ENCODE measurements at regions not wholly inside any gene's neighbourhood (a gene's known extent, or its start where the extent isn't known, plus 50 kb on each side); places are given as distances from the start of the nearest gene placed in this dataset.

DNA sequence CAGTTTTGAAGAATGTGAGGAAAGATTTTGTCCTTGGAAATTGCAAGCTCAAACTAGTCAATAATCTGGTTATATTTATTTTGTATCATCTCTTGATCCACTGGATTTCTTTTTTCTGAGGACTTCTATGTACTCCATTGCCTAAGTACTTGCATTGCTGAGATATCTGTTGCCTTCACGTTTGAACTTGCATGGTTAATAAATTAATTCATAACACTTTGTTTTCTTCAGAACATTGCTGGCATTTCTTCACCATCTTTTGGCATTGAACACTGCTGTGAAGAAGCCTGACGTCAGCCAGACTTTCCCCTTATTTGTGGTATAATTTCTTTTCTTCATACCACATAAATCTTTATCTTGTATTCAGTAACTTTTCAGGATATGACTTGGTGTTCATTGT lies 246.0 kb upstream of the KIF2A start:
- ChIA-PET POLR2A (no interaction called here), CTCF (no interaction called here)
- H3K4me3 ChIP-seq (ENCODE audit: low read depth, low read length): no peak overlapping the region
- DNase-seq (ENCODE audit: low read depth, low spot score): no peak
- TF ChIP-seq, protein P1, sequence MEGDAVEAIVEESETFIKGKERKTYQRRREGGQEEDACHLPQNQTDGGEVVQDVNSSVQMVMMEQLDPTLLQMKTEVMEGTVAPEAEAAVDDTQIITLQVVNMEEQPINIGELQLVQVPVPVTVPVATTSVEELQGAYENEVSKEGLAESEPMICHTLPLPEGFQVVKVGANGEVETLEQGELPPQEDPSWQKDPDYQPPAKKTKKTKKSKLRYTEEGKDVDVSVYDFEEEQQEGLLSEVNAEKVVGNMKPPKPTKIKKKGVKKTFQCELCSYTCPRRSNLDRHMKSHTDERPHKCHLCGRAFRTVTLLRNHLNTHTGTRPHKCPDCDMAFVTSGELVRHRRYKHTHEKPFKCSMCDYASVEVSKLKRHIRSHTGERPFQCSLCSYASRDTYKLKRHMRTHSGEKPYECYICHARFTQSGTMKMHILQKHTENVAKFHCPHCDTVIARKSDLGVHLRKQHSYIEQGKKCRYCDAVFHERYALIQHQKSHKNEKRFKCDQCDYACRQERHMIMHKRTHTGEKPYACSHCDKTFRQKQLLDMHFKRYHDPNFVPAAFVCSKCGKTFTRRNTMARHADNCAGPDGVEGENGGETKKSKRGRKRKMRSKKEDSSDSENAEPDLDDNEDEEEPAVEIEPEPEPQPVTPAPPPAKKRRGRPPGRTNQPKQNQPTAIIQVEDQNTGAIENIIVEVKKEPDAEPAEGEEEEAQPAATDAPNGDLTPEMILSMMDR (IDR thresholded peaks at IDR 0.05; ENCODE audit: insufficient read depth, low read length, missing control alignments): no peak

DNA sequence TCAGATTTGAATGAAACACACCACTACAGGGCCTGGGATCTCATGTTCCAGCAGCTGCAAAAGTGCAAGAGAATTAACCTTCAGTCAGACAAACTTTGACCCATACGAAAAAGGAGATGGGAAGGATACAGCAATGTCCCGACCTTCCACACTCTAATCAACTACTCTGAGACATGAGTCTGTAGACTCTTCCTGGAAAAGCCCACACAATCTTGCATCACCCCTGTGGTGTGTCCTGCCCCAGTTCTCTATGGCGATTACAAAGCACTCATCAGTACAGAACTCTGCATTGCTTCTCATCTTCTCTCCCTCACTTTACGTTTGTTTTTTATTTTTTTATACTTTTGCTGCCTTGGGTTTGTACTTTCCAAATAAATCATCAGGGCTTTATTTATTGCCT lies 241.0 kb upstream of the KIF2A start:
- ChIA-PET CTCF (no interaction called here), POLR2A (no interaction called here)
- TF ChIP-seq, protein P1 (IDR thresholded peaks at IDR 0.05; ENCODE audit: insufficient read depth, low read length, missing control alignments): no peak
- DNase-seq (ENCODE audit: low read depth, low spot score): no peak
- no peak overlapping the region for H3K4me3 ChIP-seq (ENCODE audit: low read depth, low read length)

DNA sequence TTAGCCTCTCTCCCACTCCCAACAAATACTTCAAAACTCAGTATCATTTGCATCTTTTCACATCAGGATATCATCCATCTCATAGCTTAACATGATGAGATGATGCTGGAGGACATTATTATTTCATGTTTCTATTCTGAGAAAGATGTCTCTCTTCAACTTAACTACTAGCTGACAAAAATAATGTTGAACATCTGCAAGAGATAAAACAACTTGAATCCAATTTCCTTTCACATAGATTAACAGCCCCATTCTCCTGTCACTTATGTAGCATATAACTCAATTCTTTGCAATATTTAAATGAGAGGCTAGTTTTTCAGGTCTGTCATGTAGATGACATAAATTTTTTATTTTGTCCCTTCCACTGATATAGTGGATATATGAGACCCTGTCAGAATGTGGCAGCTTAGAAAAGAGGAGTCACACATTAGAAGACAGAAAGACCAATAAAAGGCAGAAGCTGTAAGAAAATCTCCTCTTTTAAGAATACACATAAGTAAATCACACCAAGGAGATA lies 239.2 kb upstream of the KIF2A start:
- DNase-seq (ENCODE audit: low read depth, low spot score): no peak
- no peak overlapping the region for H3K4me3 ChIP-seq (ENCODE audit: low read depth, low read length)
- ChIA-PET CTCF (no interaction called here), POLR2A (no interaction called here)
- TF ChIP-seq, protein P1 (IDR thresholded peaks at IDR 0.05; ENCODE audit: insufficient read depth, low read length, missing control alignments): no peak

DNA sequence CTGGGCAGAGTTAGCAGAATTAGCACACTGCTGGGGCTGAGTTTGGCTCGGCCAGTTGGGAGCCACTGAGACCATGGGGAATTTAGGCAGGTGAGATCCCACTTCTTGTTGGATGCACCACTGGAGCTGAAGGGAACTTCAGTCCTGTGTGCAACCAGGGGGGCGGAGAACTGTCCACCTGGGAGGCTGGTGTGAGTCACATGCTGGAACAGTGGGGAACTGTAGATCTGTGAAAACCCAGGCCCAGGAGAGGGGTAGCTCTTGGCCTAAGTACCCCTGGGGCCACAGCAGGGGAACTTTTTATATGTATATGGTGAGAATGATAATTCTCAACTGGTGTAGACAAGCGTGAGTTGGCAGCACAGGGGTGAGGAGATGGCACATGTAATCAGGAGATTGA lies 237.5 kb upstream of the KIF2A start:
- ChIA-PET POLR2A (no interaction called here), CTCF (no interaction called here)

DNA sequence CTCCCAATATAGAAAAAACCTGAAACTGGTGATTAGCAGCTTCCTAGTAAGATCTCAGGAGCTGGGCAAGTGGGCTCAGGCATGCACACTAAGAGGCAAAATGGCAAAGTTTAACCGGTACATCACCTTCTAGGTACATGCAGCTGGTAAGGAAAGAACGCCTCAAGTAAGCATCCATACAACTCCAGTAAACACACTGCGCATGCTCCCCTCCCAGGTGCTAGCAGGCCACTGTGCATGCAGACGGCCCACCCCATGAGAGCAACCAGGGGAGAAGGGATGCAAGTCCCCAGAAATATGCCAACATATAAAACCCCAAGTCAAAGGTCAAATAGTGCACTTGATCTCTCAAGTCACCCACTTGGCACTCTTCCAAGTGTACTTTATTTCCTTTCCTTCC lies 228.6 kb upstream of the KIF2A start:
- CTCF ChIA-PET: no interaction called here

More for the DNA sequence above, 237.5 kb upstream of the KIF2A start:
- H3K4me3 ChIP-seq (ENCODE audit: low read depth, low read length): no peak overlapping the region
- no peak for DNase-seq (ENCODE audit: low read depth, low spot score)
- TF ChIP-seq, protein P1 (IDR thresholded peaks at IDR 0.05; ENCODE audit: insufficient read depth, low read length, missing control alignments): no peak

DNA sequence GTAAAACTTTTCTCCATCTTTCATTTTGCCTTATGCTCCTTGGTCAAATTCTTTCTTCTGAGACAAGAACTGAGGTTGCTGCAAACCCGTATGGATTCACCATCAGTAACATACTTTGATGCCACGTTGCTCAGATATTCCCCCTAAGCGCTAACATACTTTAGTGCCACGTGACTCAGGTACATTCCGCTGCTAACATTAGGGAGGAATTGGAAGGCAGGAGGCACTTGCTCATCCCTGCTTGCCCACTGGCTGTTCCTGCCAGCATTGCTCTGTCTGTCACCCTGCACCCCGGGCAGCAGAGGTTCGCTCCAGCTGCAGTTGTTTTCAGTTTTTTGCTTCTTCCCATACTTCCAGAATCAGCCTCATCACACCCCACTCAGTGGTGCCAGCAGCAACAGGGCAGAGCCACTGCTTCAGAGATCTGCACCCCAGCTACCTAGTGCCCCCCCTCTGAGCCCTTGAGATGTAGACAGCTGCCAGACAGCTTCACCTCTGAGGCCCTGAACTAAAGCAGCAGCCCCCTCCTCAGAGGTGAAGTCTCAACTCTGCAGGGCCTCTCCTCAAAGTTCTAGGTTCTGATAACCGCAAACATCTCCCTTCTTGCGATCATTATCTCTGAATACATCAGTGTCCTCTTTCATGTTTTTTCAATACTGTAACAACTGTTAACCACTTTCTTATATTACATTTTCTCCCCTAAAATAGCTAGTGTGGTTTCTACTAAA lies 228.0 kb upstream of the KIF2A start:
- ChIA-PET CTCF (no interaction called here), POLR2A (no interaction called here)
- H3K4me3 ChIP-seq (ENCODE audit: low read depth, low read length): no peak overlapping the region
- no peak for DNase-seq (ENCODE audit: low read depth, low spot score)
- TF ChIP-seq, protein P1 (IDR thresholded peaks at IDR 0.05; ENCODE audit: insufficient read depth, low read length, missing control alignments): no peak

More for the DNA sequence above, 228.6 kb upstream of the KIF2A start:
- no peak for DNase-seq (ENCODE audit: low read depth, low spot score)
- TF ChIP-seq, protein P1 (IDR thresholded peaks at IDR 0.05; ENCODE audit: insufficient read depth, low read length, missing control alignments): no peak
- POLR2A ChIA-PET: no interaction called here
- H3K4me3 ChIP-seq (ENCODE audit: low read depth, low read length): no peak overlapping the region
